ENCODE measurements at regions not wholly inside any gene's neighbourhood (a gene's known extent, or its start where the extent isn't known, plus 50 kb on each side); places are given as distances from the start of the nearest gene placed in this dataset.

DNA sequence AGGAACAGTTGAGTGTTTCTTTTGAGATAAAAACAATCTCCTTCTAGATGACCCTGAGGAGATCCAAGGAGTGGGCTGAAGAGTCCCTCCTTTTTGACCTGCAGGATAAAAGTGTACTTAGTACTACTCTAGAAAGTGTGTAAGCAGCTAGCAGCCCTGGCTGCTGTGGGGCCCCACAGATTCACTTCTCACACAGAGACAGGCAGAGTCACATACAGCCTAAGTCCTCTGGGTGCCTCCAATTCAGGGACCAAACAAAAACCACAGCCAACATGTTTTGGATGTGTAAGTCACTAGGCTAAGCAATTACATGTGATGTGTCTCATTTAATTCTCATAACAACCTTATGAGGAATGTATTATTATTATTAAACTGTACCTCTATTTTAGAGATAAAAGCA lies 97.1 kb downstream of the TMEM100 start:
- Mint-ChIP-seq H3K27me3 (peaks cover 11 to 41% (median 20%) of the 10 kb centered on the region in 5 donors), H3K36me3 (no peaks in the 10 kb centered on the region), H3K27ac (no peak overlapping the region), H3K4me1 (peaks cover 0 to 2% (median 0%) of the 10 kb centered on the region in 4 donors), H3K4me3 (no peak overlapping the region), H3K9me3 (peaks cover 0 to 4% (median 0%) of the 10 kb centered on the region in 9 donors)
- no peak for ATAC-seq
- POLR2A ChIA-PET = no interaction called here
- DNase-seq = no peak

- Mint-ChIP-seq H3K36me3 (no peaks in the 10 kb centered on the region), H3K27me3 (peaks cover 13 to 38% (median 25%) of the 10 kb centered on the region in 5 donors), H3K4me1 (peaks cover 0 to 2% (median 0%) of the 10 kb centered on the region in 4 donors), H3K4me3 (no peak overlapping the region), H3K27ac (no peak overlapping the region), H3K9me3 (peaks cover 0 to 4% (median 0%) of the 10 kb centered on the region in 9 donors)
- POLR2A ChIA-PET = interaction anchor here (0.6 kb wide), 1 partner anchor 88 kb away, joined by 4 read pairs; no protein-coding TSS in a partner anchor
- DNase-seq (no peak), ATAC-seq (no peak)
These were observed 97.8 kb downstream of the TMEM100 start for GRCh38 chr17:55624772-55625433.

- peaks cover 0 to 2% (median 0%) of the 10 kb centered on the region in 9 donors for H3K9me3 Mint-ChIP-seq
- H3K36me3 Mint-ChIP-seq = no peaks in the 10 kb centered on the region
- POLR2A ChIA-PET = no interaction called here
- no peak overlapping the region for H3K4me3 Mint-ChIP-seq
- ATAC-seq = no peak
- H3K27me3 Mint-ChIP-seq = peaks cover 13 to 46% (median 34%) of the 10 kb centered on the region in 5 donors
- peaks cover 0 to 2% (median 0%) of the 10 kb centered on the region in 4 donors for H3K4me1 Mint-ChIP-seq
- DNase-seq = no peak
- no peak overlapping the region for H3K27ac Mint-ChIP-seq
These were observed 100.1 kb downstream of the TMEM100 start for GRCh38 chr17:55622547-55622946.

DNA sequence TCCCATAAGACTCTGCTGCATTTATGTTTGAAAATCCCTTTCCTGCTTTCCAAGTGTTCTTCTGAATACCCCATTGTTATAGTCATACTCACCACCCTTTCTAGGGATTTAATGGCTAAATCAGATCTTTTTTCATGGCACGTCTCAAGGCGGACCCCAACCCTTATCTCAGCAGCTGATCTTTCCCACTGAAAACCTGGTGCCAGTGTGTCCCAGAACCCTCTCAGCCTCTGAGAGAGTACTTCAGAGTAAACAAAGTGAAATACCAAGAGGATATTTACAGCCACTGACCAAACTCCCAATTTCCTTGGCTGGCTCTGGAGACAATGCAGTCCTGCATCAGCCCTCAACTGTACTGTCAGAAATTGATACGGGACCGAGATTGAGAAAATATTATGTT lies 101.7 kb downstream of the TMEM100 start:
- POLR2A ChIA-PET = no interaction called here
- no peak for ATAC-seq
- Mint-ChIP-seq H3K9me3 (peaks cover 0 to 2% (median 0%) of the 10 kb centered on the region in 9 donors), H3K36me3 (no peaks in the 10 kb centered on the region), H3K27me3 (peaks cover 13 to 46% (median 34%) of the 10 kb centered on the region in 5 donors), H3K27ac (peak overlapping the region in 1 of 10 donors; percentile 2), H3K4me1 (peaks cover 0 to 2% (median 0%) of the 10 kb centered on the region in 4 donors), H3K4me3 (no peak overlapping the region)
- DNase-seq = no peak

- no peak for ATAC-seq
These were observed 102.6 kb downstream of the TMEM100 start for GRCh38 chr17:55620023-55620422.

DNA sequence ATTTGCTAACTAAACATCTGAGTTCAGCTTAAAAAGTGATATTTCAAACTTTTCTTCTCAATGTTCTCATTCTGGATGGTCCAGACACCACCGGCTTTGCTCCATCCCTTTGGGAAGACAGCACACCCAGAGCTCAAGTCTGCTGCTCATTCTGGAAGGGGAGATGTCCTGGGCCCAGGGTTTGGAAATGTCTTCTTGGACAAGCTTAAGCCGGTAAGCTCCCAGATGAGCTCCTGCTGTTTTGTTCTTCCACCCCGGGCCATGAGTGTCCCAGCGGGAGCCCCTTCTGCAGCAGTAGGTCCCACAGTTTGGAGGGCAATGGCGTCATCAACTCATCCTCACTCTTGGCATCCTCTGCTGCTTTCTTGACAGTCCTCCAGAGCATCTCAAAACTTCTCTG lies 105.2 kb downstream of the TMEM100 start:
- Mint-ChIP-seq H3K27ac (no peak overlapping the region), H3K4me3 (no peak overlapping the region), H3K9me3 (no peaks in the 10 kb centered on the region), H3K27me3 (peaks cover 12 to 24% (median 20%) of the 10 kb centered on the region in 5 donors), H3K36me3 (no peaks in the 10 kb centered on the region), H3K4me1 (no peaks in the 10 kb centered on the region)
- DNase-seq (no peak), ATAC-seq (no peak)
- POLR2A ChIA-PET = no interaction called here

More at GRCh38 chr17:55620023-55620422, 102.6 kb downstream of the TMEM100 start:
- Mint-ChIP-seq H3K36me3 (no peaks in the 10 kb centered on the region), H3K9me3 (peaks cover 0 to 2% (median 0%) of the 10 kb centered on the region in 9 donors), H3K4me1 (no peaks in the 10 kb centered on the region), H3K27me3 (peaks cover 13 to 46% (median 34%) of the 10 kb centered on the region in 5 donors), H3K4me3 (no peak overlapping the region), H3K27ac (no peak overlapping the region)
- POLR2A ChIA-PET = no interaction called here
- no peak for DNase-seq

- no peak overlapping the region for H3K4me3 Mint-ChIP-seq
- no peaks in the 10 kb centered on the region for H3K36me3 Mint-ChIP-seq
- ATAC-seq (no peak), DNase-seq (no peak)
- no peaks in the 10 kb centered on the region for H3K4me1 Mint-ChIP-seq
- peaks cover 8 to 13% (median 9%) of the 10 kb centered on the region in 5 donors for H3K27me3 Mint-ChIP-seq
- no peak overlapping the region for H3K27ac Mint-ChIP-seq
- POLR2A ChIA-PET = no interaction called here
- no peaks in the 10 kb centered on the region for H3K9me3 Mint-ChIP-seq
These were observed 102.8 kb upstream of the SMIM36 start for GRCh38 chr17:55614061-55614460.

- Mint-ChIP-seq H3K36me3 (no peaks in the 10 kb centered on the region), H3K4me3 (no peak overlapping the region), H3K4me1 (no peaks in the 10 kb centered on the region), H3K9me3 (no peaks in the 10 kb centered on the region), H3K27me3 (peaks cover 0 to 3% (median 2%) of the 10 kb centered on the region in 5 donors), H3K27ac (no peak overlapping the region)
- no peak for DNase-seq
- ATAC-seq = no peak
- POLR2A ChIA-PET = no interaction called here
These were observed 101.5 kb upstream of the SMIM36 start for GRCh38 chr17:55612691-55613141.

DNA sequence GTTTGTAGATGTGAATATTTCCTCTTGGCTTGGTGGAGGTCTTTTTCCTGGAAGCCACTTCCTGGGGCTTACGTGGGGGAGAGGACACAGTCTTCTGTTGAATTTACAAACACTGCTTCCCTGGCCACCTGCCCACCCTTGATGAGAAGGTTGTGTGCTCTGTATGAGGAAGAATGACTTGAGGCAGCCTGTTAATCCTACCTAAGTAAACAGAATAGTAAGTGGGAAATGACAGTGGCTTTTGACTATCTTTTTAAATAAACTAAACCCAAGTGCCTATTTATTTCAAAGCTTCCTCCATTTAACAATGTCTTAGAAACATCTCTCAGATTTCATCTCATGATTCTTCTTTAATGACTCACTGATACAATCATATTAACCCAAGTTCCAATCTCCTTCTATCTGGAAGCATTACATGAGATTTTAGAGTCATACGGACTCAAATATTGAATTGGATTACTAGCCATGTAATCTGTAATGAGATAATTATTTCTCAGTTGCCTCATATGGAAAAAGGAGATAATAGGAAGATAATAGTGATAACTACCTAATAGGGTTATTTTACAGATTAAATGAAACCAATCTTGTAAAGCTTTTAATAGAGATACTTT lies 96.6 kb upstream of the SMIM36 start:
- Mint-ChIP-seq H3K9me3 (no peaks in the 10 kb centered on the region), H3K36me3 (no peaks in the 10 kb centered on the region), H3K27ac (no peak overlapping the region), H3K4me3 (no peak overlapping the region), H3K27me3 (peaks cover 10 to 41% (median 18%) of the 10 kb centered on the region in 5 donors), H3K4me1 (no peaks in the 10 kb centered on the region)
- DNase-seq = no peak
- no peak for ATAC-seq
- POLR2A ChIA-PET = no interaction called here

DNA sequence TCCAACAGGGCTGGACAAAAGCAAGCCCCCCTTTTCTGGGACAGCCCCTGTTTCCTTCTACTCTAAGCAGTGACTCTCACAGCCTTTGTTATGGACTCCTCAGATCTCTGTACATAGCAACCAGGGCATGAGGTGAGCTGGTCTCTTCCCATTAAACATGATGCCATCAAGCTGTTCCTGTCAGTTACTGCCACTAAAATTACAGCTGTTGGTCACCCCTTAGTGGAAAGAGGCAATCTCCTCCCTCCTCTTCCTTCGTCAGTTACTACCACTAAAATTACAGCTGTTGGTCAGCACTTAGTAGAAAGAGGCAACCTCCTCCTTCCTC lies 95.2 kb upstream of the SMIM36 start:
- no peak overlapping the region for H3K4me3 Mint-ChIP-seq
- DNase-seq (no peak), ATAC-seq (no peak)
- H3K9me3 Mint-ChIP-seq = peaks cover 0 to 7% (median 0%) of the 10 kb centered on the region in 9 donors
- H3K4me1 Mint-ChIP-seq = no peaks in the 10 kb centered on the region
- POLR2A ChIA-PET = no interaction called here
- no peak overlapping the region for H3K27ac Mint-ChIP-seq
- peaks cover 10 to 41% (median 18%) of the 10 kb centered on the region in 5 donors for H3K27me3 Mint-ChIP-seq
- no peaks in the 10 kb centered on the region for H3K36me3 Mint-ChIP-seq

- Mint-ChIP-seq H3K4me1 (no peaks in the 10 kb centered on the region), H3K4me3 (no peak overlapping the region), H3K27me3 (peaks cover 11 to 41% (median 18%) of the 10 kb centered on the region in 5 donors), H3K9me3 (peaks cover 0 to 12% (median 0%) of the 10 kb centered on the region in 9 donors), H3K36me3 (no peaks in the 10 kb centered on the region), H3K27ac (no peak overlapping the region)
- ATAC-seq = no peak
- POLR2A ChIA-PET = no interaction called here
- no peak for DNase-seq
These were observed 94.6 kb upstream of the SMIM36 start for GRCh38 chr17:55605705-55606487.

GRCh38 chr17:55601874-55602364 lies 90.7 kb upstream of the SMIM36 start:
- Mint-ChIP-seq H3K27me3 (peaks cover 12 to 30% (median 17%) of the 10 kb centered on the region in 5 donors), H3K27ac (no peak overlapping the region), H3K4me1 (no peaks in the 10 kb centered on the region), H3K4me3 (no peak overlapping the region), H3K9me3 (peaks cover 9 to 51% (median 34%) of the 10 kb centered on the region in 9 donors), H3K36me3 (peaks cover 0 to 34% (median 9%) of the 10 kb centered on the region in 3 donors)
- POLR2A ChIA-PET = no interaction called here
- ATAC-seq (no peak), DNase-seq (no peak)

DNA sequence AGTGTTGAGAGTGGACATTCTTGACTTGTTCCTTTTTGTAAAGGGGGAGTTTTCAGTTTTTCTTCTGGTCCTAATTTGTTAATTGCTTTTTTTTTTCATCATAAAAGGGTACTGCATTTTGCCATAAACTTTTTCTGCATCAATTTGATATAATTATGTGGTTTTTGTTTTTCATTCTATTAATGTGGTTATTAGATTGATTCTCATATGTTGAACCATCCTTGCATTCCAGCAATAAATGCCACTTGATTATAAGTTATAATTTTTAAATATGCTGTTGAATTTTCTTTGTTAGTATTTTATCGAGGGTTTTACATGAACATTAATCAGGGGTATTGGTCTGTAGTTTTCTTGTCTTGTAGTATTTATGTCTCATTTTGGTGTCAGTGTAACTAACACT lies 87.2 kb upstream of the SMIM36 start:
- DNase-seq = no peak
- Mint-ChIP-seq H3K4me3 (no peak overlapping the region), H3K9me3 (peaks cover 14 to 59% (median 41%) of the 10 kb centered on the region in 9 donors), H3K27me3 (peaks cover 3 to 12% (median 5%) of the 10 kb centered on the region in 5 donors), H3K36me3 (peaks cover 0 to 43% (median 9%) of the 10 kb centered on the region in 3 donors), H3K27ac (no peak overlapping the region), H3K4me1 (no peaks in the 10 kb centered on the region)
- ATAC-seq = no peak
- POLR2A ChIA-PET = no interaction called here

All from naive thymus-derived CD8-positive, alpha-beta T cell (primary cell).